IgD-negative memory B cell (primary cell): ENCODE measurements at regions not wholly inside any gene's neighbourhood (a gene's known extent, or its start where the extent isn't known, plus 50 kb on each side); places are given as distances from the start of the nearest gene placed in this dataset.
"Not testable (repeated sequence)": the region's sequence is repeated elsewhere in the genome, so short reads cannot be mapped to it uniquely, and the experiment has no call there.

Source experiments
- H3K27ac Mint-ChIP-seq, 3 donors: one replicate each; pipeline ENCODE4 v1.8.0; 2020 to 2022; ENCODE audit warnings: mild to moderate bottlenecking in 3 of 3, mixed read lengths in 3 of 3, moderate library complexity in 1 of 3
- H3K27me3 Mint-ChIP-seq: one replicate; pipeline ENCODE4 v1.8.0; 2021; ENCODE audit warnings: mixed read lengths
- H3K36me3 Mint-ChIP-seq: one replicate; pipeline ENCODE4 v1.8.0; 2020; ENCODE audit warnings: mild to moderate bottlenecking, mixed read lengths
- H3K4me1 Mint-ChIP-seq, 3 donors: one replicate each; pipeline ENCODE4 v1.8.0; 2020 to 2022; ENCODE audit warnings: mixed read lengths in 3 of 3, mild to moderate bottlenecking in 1 of 3
- H3K4me3 Mint-ChIP-seq, 4 donors: one replicate each; pipeline ENCODE4 v1.8.0; 2020 to 2022; ENCODE audit warnings: mild to moderate bottlenecking in 4 of 4, mixed read lengths in 4 of 4, moderate library complexity in 3 of 4
- H3K9me3 Mint-ChIP-seq, 3 donors: one replicate each; pipeline ENCODE4 v1.8.0; 2020 to 2021; ENCODE audit warnings: mixed read lengths in 3 of 3, mild to moderate bottlenecking in 1 of 3

DNA sequence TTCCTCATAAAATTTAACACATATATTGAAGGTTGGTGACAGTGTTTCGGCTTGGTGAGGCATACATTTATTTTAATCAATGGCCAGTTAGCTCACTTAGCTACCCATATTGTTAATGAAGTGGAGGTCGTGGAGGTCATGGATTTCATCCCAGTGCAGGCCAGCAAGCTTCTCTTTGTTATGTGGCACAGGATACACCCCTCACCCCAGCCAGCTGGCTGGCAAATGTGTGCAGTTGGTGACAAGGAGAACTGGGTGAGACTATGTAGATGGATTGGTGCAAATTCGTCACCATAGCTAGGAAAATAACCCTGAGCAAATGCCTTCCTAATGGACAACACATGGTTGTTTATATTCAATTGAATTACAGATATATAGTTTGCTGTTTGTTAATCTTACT, 50.5 kb upstream of the FOXP2 start:
- no peak overlapping the region for H3K27ac Mint-ChIP-seq
- H3K9me3 Mint-ChIP-seq: peaks cover 0 to 3% (median 2%) of the 10 kb centered on the region in 3 donors
- H3K27me3 Mint-ChIP-seq: peaks cover 2% of the 10 kb centered on the region
- H3K4me3 Mint-ChIP-seq: no peak overlapping the region
- no peaks in the 10 kb centered on the region for H3K36me3 Mint-ChIP-seq
- H3K4me1 Mint-ChIP-seq: no peaks in the 10 kb centered on the region

DNA sequence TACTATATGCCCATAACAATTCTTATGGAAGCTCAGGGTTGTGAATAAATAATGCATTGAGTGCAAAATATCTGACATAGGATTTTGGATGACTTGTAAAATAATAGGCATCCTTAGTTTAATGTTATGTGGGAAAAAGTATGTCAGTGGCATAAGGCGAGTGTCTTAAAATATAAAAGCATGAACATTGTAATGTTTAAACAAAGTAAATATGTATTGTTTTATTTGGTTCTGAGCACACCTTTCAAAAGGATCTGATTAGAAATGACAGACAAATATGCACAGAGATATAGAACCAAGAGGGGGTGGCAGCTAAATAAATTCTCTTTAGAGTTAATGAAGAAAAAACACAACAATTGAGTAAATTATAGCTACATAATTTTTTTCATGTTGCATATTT, 51.3 kb upstream of the FOXP2 start:
- Mint-ChIP-seq H3K36me3 (no peaks in the 10 kb centered on the region), H3K9me3 (peaks cover 0 to 3% (median 2%) of the 10 kb centered on the region in 3 donors), H3K27me3 (peaks cover 2% of the 10 kb centered on the region)

DNA sequence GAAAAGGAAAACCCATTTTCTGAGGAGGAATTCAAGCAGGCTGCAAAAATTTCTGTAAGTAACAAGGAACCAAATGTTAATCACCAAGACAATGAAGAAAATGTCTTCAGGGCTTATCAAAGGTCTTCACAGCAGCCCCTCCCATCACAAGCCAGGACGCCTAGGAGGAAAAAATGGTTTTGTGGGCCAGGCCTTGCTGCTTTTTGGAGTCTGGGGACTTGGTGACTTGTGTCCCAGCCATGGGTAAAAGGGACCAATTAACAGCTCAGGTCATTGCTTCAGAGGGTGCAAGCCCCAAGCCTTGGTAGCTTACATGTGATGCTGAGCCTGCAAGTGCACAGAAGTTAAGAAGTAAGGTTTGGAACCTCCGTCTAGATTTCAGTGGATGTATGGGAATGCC, 55.7 kb upstream of the FOXP2 start:
- Mint-ChIP-seq H3K36me3 (no peaks in the 10 kb centered on the region), H3K27me3 (peaks cover 2% of the 10 kb centered on the region), H3K4me1 (no peaks in the 10 kb centered on the region), H3K9me3 (peaks cover 0 to 3% (median 2%) of the 10 kb centered on the region in 3 donors), H3K4me3 (no peak overlapping the region), H3K27ac (no peak overlapping the region)

More for the DNA sequence above, 51.3 kb upstream of the FOXP2 start:
- H3K27ac Mint-ChIP-seq: no peak overlapping the region
- no peaks in the 10 kb centered on the region for H3K4me1 Mint-ChIP-seq
- no peak overlapping the region for H3K4me3 Mint-ChIP-seq

DNA sequence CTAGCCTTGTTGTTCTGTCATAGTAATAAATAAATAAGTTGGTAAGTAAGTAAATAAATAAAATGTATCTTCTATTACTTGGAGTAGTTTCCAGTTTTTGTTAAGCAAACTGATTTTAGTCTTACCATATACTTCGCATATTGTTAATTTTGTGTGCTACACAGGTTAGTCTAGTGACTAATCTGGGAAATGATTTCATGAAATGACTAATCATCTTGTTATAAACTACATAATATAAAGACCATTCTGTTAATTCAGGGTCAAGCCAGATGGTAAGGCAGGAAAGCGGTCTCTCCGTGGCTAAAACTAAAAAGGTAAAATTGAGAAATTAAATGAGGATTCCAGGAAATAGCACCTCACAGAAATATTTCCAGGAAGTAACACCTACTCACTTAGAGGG, 58.5 kb upstream of the FOXP2 start:
- H3K27me3 Mint-ChIP-seq: no peaks in the 10 kb centered on the region
- H3K27ac Mint-ChIP-seq: no peak overlapping the region
- peaks cover 0 to 3% (median 0%) of the 10 kb centered on the region in 3 donors for H3K9me3 Mint-ChIP-seq
- no peak overlapping the region for H3K4me3 Mint-ChIP-seq
- H3K4me1 Mint-ChIP-seq: no peaks in the 10 kb centered on the region
- H3K36me3 Mint-ChIP-seq: no peaks in the 10 kb centered on the region

DNA sequence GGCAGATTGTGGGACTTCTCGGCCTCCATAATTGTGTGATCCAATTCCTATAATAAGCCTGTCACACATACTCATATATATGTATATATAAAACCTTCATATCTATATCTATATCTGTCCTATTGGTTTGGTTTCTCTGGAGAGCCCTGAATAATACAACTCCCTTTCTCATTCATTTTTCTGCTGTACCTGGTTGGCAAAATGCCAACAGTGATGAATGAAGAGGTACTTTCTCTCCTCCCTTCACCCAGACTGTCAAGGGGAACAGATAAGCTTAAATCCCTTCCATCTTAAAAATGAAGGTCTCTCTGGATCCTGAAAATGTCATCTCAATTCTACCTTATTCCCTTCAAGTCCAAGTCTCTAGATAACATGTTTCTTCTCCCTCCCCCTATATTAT, 60.3 kb upstream of the FOXP2 start:
- Mint-ChIP-seq H3K4me1 (no peaks in the 10 kb centered on the region), H3K9me3 (no peaks in the 10 kb centered on the region), H3K36me3 (no peaks in the 10 kb centered on the region), H3K27ac (no peak overlapping the region), H3K4me3 (no peak overlapping the region), H3K27me3 (no peaks in the 10 kb centered on the region)

DNA sequence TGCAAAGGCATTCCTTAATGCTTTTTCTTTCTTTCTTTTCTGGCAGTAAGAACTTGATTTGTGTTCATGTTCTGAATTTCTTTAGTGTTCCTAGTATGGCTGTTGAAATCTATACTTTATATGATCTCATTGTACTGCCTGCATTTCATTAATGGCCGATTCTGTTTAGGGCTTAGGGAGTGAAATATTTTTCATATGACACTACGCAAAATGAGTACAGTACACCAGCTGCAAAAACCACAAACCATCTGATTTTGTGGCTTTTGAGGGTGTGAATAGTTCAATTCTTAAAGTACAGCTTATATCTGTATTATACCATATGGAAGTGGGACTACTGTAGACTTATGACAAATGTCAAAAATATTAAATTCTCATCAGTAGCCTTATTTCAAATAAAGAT, 69.1 kb upstream of the FOXP2 start:
- H3K4me1 Mint-ChIP-seq: no peaks in the 10 kb centered on the region
- H3K27ac Mint-ChIP-seq: no peak overlapping the region
- no peaks in the 10 kb centered on the region for H3K27me3 Mint-ChIP-seq

DNA sequence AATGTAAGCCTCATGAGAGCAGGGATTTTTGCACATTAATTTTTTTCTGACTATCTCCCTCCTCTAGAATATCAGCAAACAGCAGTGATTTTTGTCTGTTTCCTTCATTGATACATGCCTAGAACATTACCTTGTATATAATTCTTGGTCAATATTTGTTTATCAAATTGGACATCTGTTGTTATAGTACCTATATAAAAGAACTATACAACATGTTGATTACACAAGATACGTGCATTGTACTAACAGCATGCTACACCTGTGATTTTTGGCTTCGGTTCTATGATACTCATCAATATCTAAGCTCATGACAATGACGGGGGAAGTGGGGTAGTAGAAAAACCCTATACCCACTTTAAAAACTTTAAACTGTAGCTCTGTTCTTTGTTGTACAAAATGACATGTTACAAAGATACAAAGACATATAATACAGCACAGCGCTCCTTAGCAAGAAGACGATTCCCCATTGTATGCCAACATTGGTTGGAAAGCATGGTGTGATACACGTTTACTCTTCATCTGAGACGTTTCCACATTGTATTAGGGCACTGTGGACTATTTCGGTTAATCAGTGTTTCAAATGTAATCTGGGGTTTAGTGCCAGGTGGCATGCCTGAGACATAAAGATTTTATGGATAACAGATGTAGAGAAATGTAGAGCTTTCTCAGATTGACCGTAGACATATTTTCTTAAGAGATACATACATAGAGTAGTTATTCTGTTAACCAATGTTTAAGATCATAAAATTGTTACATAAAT, 70.5 kb upstream of the FOXP2 start:
- no peak overlapping the region for H3K4me3 Mint-ChIP-seq
- H3K27ac Mint-ChIP-seq: no peak overlapping the region
- no peaks in the 10 kb centered on the region for H3K27me3 Mint-ChIP-seq
- H3K36me3 Mint-ChIP-seq: no peaks in the 10 kb centered on the region
- no peaks in the 10 kb centered on the region for H3K4me1 Mint-ChIP-seq
- H3K9me3 Mint-ChIP-seq: no peaks in the 10 kb centered on the region

More for the DNA sequence above, 69.1 kb upstream of the FOXP2 start:
- H3K9me3 Mint-ChIP-seq: no peaks in the 10 kb centered on the region
- H3K4me3 Mint-ChIP-seq: no peak overlapping the region
- H3K36me3 Mint-ChIP-seq: no peaks in the 10 kb centered on the region

DNA sequence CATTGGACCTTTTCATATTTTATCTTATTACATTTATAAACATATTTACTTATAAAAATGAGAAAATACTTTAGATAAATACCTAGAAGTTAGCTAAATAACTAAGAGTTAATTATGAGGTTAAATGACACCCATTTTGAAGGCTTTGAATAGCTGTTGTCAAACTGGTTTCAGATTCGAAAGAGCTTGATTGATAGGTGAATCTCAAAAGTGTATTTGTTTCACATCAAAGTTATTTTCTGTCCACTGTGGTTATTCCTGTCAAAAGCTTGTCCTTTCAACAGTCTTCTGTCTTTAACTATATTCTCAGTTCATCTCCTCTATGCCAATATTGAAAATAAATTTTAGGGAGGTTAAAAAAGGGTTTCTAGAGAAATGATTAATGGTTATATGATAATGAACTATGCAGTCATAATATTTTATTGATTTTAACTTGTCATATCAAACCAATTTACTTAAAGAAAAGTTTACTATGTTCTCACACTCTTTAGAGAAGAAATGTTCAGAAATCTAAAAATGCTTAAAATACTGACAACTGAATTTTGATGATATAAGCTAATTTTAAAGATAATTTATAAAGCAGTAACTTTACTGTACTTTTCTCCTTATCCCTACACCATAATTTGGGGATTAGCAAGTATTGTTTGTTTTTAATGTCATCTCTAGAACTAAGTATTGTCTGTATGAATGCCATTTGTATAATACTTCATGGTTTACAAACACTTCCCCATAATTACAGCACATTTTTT, 72.0 kb upstream of the FOXP2 start:
- Mint-ChIP-seq H3K27me3 (no peaks in the 10 kb centered on the region), H3K36me3 (no peaks in the 10 kb centered on the region), H3K9me3 (no peaks in the 10 kb centered on the region), H3K4me3 (no peak overlapping the region), H3K27ac (no peak overlapping the region), H3K4me1 (no peaks in the 10 kb centered on the region)

DNA sequence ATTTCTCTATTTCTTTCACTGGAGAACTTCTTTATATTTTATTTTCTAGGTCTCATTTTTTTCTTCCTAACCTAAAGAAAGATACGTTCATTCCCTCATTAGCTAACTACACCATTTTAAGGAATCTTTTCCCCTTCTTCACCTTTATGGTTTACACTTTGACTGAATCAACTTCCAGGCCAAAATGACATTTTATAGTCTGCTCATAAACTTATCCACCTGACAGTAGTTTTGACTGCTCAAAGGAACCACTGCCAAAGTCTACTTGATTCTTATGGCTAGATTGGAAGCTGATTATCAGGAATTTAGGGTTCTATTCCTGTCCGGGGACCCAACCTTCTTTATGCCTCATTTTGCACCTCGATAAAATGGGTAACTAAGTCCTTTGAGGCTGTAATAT, 73.0 kb upstream of the FOXP2 start:
- H3K9me3 Mint-ChIP-seq: no peaks in the 10 kb centered on the region
- no peak overlapping the region for H3K4me3 Mint-ChIP-seq
- no peak overlapping the region for H3K27ac Mint-ChIP-seq
- no peaks in the 10 kb centered on the region for H3K4me1 Mint-ChIP-seq
- H3K36me3 Mint-ChIP-seq: no peaks in the 10 kb centered on the region
- H3K27me3 Mint-ChIP-seq: no peaks in the 10 kb centered on the region

DNA sequence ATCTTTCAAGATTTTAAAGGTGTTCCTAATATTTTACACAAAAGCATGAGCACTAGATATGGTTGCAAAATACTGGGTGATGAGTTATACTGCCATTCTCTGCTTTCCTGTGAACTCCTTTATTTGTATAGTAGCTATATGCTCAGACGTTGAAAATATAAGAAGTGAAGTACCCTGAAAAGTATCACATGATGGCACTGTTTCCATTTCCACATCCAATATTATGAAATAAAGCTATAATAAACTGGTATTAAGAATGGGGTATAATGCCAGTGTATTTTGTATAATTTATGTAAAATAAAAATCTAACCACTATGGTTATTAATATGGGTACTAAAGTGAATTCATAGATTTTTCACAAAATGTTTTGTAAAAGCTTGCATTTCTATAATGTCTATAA, 79.6 kb upstream of the FOXP2 start:
- H3K4me1 Mint-ChIP-seq: peaks cover 0 to 1% (median 0%) of the 10 kb centered on the region in 3 donors
- no peak overlapping the region for H3K4me3 Mint-ChIP-seq
- H3K9me3 Mint-ChIP-seq: no peaks in the 10 kb centered on the region
- H3K36me3 Mint-ChIP-seq: no peaks in the 10 kb centered on the region
- H3K27me3 Mint-ChIP-seq: no peaks in the 10 kb centered on the region
- H3K27ac Mint-ChIP-seq: no peak overlapping the region

DNA sequence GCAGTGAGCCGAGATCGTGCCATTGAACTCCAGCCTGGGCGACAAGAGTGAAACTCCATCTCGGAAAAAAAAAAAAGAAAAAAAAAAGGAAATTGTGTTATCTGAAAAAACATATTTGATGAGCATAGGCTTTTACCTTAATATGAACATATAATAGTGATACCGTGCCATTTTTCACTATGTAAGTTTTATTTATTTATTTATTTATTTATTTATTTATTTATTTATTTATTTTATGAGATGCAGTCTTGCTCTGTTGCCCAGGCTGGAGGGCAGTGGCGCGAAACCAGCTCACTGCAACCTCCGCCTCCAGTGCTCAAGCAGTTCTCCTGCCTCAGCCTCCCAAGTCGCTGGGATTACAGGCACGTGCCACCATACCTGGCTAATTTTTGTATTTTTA, 85.2 kb upstream of the FOXP2 start:
- not testable (repeated sequence) for H3K4me1 Mint-ChIP-seq, H3K4me3 Mint-ChIP-seq, H3K27ac Mint-ChIP-seq, H3K9me3 Mint-ChIP-seq, H3K36me3 Mint-ChIP-seq, H3K27me3 Mint-ChIP-seq

DNA sequence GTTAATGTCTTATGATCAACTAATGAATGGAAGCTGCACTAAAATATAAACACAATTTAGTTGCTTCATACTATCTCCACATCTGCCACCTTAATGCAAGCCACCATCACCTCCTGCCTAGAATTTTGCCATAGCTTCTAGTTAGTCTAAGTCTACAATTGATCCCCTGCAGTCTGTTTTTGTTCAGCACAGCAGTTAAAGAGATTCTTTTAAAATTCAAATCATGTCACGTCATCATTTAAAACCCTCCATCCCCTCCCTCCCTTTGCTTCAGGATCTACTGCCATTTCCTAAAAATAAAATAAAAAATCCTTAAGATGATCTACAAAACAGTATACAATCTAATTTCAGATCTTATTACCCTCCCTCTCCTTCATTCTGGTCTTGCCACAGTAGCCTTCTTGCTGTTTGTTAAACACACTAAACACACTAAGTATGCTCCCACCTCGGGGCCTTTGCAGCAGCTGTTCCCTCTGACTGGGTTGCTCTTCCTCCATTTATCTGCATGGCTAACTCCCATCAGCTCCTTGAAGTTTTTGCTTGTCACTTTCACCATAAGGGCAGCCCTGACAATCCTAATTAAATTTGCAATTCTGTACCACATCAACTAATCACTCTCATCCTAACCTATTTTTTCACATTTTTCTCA, 97.0 kb upstream of the FOXP2 start:
- H3K27me3 Mint-ChIP-seq: no peaks in the 10 kb centered on the region
- H3K36me3 Mint-ChIP-seq: no peaks in the 10 kb centered on the region
- no peak overlapping the region for H3K4me3 Mint-ChIP-seq
- no peaks in the 10 kb centered on the region for H3K9me3 Mint-ChIP-seq
- H3K4me1 Mint-ChIP-seq: no peaks in the 10 kb centered on the region
- no peak overlapping the region for H3K27ac Mint-ChIP-seq

DNA sequence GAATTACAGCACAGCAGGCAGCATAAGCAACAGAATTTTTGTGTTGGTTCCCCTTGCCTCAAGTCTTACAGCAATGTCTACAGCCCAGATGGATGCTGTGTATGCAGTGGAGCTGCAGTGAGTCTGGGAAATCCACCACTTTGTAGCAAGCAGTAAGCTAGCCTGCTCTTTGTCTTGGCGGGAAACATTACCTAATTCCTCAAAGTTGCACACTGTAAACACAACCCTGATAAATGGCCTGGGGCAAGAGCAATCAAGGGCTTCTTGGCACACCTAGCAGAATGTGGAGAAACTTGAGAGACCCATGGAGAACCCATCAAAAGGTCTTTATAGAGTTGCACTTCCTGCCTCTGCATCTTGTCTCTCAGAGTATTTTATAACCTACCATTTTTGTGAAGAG, 102.0 kb upstream of the FOXP2 start:
- Mint-ChIP-seq H3K4me1 (no peaks in the 10 kb centered on the region), H3K36me3 (no peaks in the 10 kb centered on the region), H3K27ac (no peak overlapping the region), H3K9me3 (no peaks in the 10 kb centered on the region), H3K4me3 (no peak overlapping the region), H3K27me3 (no peaks in the 10 kb centered on the region)

DNA sequence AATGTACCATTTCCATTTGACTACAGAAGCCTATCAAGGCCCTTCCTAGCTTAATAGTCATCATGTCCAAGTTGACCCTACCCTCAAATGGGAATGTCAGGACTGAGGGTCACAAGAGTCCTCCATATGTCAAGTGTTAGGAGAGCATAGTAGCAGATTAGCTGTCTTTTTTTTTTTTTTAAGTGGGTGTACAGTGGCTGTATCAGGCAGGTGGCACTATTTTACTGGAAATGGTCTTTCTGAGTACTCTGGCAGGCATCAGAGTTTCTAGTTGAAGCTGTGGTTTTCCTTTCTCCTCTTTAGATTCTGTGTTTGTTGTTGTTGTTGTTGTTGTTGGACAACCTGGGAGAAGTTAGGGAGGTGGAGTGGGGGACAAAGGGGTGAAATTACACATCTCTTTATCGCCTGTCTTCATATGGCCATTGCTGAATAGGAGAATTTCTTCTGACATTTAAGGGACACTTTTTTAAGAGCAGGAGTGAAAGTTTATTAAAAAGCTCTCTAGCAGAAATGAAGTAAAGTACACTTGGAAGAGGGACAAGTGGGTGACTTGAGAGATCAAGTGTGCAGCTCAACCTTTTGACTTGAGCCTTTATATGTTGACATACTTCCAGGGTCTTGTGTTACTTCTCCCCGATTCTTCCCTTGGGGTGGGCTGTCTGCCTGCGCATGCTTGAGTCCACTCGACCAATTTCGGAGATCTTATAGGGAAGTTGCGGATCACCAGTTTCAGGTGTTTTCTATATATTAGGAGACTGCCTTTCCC, 104.1 kb upstream of the FOXP2 start:
- Mint-ChIP-seq H3K27ac (no peak overlapping the region), H3K4me1 (no peaks in the 10 kb centered on the region), H3K27me3 (no peaks in the 10 kb centered on the region), H3K9me3 (peaks cover 0 to 1% (median 0%) of the 10 kb centered on the region in 3 donors), H3K36me3 (no peaks in the 10 kb centered on the region), H3K4me3 (no peak overlapping the region)

DNA sequence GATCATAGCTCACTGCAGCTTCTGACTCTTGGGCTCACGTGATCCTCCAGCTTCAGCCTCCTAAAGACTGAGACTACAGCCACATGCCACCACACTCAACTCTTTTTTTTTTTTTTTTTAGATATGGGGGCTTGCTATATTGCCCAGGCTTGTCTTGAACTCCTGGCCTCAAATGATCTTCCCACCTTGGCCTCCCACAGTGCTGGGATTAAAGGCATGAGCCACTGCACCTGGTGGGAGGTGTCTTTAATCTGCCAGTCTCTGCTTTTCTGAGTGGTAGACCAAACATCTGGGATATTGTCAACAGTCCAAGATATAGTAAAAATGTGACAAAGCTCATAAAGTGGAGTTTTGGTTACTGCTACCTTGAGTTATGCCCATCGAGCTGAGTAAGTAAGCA, 104.9 kb upstream of the FOXP2 start:
- Mint-ChIP-seq H3K36me3 (no peaks in the 10 kb centered on the region), H3K27me3 (no peaks in the 10 kb centered on the region), H3K9me3 (peaks cover 0 to 1% (median 0%) of the 10 kb centered on the region in 3 donors), H3K4me1 (no peaks in the 10 kb centered on the region), H3K4me3 (no peak overlapping the region), H3K27ac (no peak overlapping the region)
